ENCODE measurements at regions not wholly inside any gene's neighbourhood (a gene's known extent, or its start where the extent isn't known, plus 50 kb on each side); places are given as distances from the start of the nearest gene placed in this dataset.
"Not testable (repeated sequence)": the region's sequence is repeated elsewhere in the genome, so short reads cannot be mapped to it uniquely, and the experiment has no call there.

- TF ChIP-seq, protein P1, sequence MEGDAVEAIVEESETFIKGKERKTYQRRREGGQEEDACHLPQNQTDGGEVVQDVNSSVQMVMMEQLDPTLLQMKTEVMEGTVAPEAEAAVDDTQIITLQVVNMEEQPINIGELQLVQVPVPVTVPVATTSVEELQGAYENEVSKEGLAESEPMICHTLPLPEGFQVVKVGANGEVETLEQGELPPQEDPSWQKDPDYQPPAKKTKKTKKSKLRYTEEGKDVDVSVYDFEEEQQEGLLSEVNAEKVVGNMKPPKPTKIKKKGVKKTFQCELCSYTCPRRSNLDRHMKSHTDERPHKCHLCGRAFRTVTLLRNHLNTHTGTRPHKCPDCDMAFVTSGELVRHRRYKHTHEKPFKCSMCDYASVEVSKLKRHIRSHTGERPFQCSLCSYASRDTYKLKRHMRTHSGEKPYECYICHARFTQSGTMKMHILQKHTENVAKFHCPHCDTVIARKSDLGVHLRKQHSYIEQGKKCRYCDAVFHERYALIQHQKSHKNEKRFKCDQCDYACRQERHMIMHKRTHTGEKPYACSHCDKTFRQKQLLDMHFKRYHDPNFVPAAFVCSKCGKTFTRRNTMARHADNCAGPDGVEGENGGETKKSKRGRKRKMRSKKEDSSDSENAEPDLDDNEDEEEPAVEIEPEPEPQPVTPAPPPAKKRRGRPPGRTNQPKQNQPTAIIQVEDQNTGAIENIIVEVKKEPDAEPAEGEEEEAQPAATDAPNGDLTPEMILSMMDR (IDR thresholded peaks at IDR 0.05) = not testable (repeated sequence)
- not testable (repeated sequence) for TF ChIP-seq POLR2A (IDR thresholded peaks at IDR 0.05)
Measured at GRCh38 chr1:144534286-144534685, 58.4 kb upstream of the PPIAL4F start.

Data from esophagus squamous epithelium (tissue), 4 donors.